ENCODE measurements at regions not wholly inside any gene's neighbourhood (a gene's known extent, or its start where the extent isn't known, plus 50 kb on each side); places are given as distances from the start of the nearest gene placed in this dataset.

DNA sequence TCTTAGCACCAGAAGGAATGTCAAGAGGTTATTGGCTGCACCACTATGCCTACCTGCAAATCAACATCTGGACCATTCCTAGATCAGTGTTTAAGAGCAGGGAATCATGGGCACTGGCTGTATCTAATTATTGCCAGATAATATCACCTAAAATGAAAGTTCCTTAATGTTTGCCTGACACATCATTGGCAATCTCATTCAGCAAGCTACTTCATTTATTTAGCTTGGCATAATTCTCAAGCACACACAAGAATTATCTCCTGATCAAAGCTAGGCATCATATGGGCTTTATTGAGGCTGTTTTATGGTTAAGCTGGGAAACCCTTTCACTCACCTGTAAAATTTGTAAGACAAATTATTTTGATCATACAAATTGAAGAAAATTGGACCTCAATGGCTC, 581.7 kb downstream of the INHBA start:
- no peaks in the 10 kb centered on the region for H3K4me1 ChIP-seq (ENCODE audit: control insufficient read depth in 1 of 2, insufficient read depth in 2 of 2, low read length in 2 of 2)
- no peaks in the 10 kb centered on the region for H3K27me3 ChIP-seq (ENCODE audit: low read depth, low read length)
- no peaks in the 10 kb centered on the region for H3K9me3 ChIP-seq (ENCODE audit: control insufficient read depth in 1 of 2, low read length in 2 of 2)

DNA sequence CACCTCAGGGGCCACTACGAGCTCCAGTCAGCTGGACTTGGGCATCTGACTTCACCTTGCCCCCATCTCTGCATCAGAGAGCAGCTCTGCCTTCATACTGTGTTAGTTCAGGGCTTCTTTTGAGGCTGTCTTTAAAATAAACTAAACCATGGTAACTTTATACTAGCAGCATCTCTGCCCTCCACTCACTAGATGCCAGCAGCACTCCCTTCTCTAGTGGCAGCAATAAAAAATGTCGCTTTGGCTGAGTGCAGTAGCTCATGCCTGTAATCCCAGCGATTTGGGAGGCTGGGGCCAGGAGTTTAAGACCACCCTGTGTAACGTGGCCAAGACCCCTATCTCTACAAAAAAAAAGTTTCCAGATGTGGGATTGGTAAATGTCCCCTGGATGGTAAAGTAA, 584.4 kb downstream of the INHBA start:
- Histone ChIP-seq H3K27me3 (ENCODE audit: low read depth, low read length) (no peaks in the 10 kb centered on the region), H3K36me3 (ENCODE audit: control insufficient read depth in 1 of 2, insufficient read depth in 2 of 2, low read length in 2 of 2) (no peaks in the 10 kb centered on the region), H3K4me3 (ENCODE audit: low read depth in 1 of 2, low read length in 2 of 2) (no peak overlapping the region), H3K4me1 (ENCODE audit: control insufficient read depth in 1 of 2, insufficient read depth in 2 of 2, low read length in 2 of 2) (no peaks in the 10 kb centered on the region), H3K9me3 (ENCODE audit: control insufficient read depth in 1 of 2, low read length in 2 of 2) (no peaks in the 10 kb centered on the region), H3K27ac (ENCODE audit: low read length) (no peak overlapping the region)

More for the DNA sequence above, 581.7 kb downstream of the INHBA start:
- Histone ChIP-seq H3K4me3 (ENCODE audit: low read depth in 1 of 2, low read length in 2 of 2) (no peak overlapping the region), H3K36me3 (ENCODE audit: control insufficient read depth in 1 of 2, insufficient read depth in 2 of 2, low read length in 2 of 2) (no peaks in the 10 kb centered on the region), H3K27ac (ENCODE audit: low read length) (no peak overlapping the region)

DNA sequence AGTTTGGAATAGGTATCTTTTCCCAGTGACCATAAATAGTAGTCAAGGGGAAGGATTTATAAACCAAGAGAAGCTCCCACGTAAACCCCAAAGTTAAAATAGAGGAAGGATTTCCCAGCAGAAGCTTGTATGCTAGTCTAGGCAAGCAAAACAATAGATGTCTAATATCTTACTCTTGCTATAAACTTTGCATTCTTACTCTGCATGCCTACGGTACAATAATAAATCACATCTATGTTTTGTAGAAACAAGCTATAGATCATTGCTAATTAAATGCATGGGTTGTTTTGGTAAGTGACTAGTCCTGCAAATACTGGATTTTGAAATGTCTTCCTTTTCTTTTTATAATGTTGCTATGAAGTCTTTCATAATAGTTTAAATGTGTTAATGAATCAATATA, 585.5 kb downstream of the INHBA start:
- Histone ChIP-seq H3K36me3 (ENCODE audit: control insufficient read depth in 1 of 2, insufficient read depth in 2 of 2, low read length in 2 of 2) (no peaks in the 10 kb centered on the region), H3K4me1 (ENCODE audit: control insufficient read depth in 1 of 2, insufficient read depth in 2 of 2, low read length in 2 of 2) (no peaks in the 10 kb centered on the region), H3K27me3 (ENCODE audit: low read depth, low read length) (no peaks in the 10 kb centered on the region), H3K27ac (ENCODE audit: low read length) (no peak overlapping the region), H3K4me3 (ENCODE audit: low read depth in 1 of 2, low read length in 2 of 2) (no peak overlapping the region), H3K9me3 (ENCODE audit: control insufficient read depth in 1 of 2, low read length in 2 of 2) (no peaks in the 10 kb centered on the region)

DNA sequence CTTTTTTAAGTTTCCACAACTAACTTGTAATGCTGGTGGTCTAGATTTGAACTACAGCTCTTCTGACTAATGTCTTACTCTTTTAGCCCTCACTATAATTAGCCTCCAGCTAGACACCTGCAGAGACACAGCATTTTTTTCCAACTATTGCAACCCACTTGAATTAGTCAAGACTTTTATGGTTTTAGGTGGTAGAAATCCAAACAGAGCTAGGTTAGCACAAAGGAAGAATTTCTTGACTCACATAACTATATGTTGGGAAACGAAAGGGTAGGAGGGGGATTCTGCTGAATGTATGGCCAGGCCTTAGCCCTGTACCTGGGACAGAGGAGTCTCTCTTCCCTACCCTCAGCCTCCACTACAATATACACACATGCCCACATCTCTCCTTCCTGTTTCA, 586.1 kb downstream of the INHBA start:
- Histone ChIP-seq H3K9me3 (ENCODE audit: control insufficient read depth in 1 of 2, low read length in 2 of 2) (no peaks in the 10 kb centered on the region), H3K4me1 (ENCODE audit: control insufficient read depth in 1 of 2, insufficient read depth in 2 of 2, low read length in 2 of 2) (no peaks in the 10 kb centered on the region), H3K27ac (ENCODE audit: low read length) (no peak overlapping the region), H3K4me3 (ENCODE audit: low read depth in 1 of 2, low read length in 2 of 2) (no peak overlapping the region), H3K36me3 (ENCODE audit: control insufficient read depth in 1 of 2, insufficient read depth in 2 of 2, low read length in 2 of 2) (no peaks in the 10 kb centered on the region), H3K27me3 (ENCODE audit: low read depth, low read length) (no peaks in the 10 kb centered on the region)

DNA sequence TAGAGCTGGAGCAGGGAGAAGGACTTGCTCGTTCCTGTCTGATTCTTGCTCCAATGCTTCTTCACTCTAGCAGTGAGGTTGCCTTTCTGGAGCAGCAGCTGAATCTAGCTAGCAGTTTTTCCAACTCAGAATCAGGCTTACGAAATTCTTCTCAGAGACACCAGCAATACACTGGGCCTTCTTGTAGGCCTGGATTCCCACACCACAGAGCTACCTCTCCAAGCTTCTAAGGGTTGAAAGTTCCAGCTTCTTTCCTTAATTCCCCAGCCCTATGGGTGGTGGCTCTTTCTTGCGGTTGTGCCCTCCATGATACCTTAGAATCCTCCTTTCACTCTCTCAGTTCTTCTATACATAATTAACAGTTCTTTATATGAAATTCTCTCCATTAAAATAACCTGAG, 586.6 kb downstream of the INHBA start:
- Histone ChIP-seq H3K36me3 (ENCODE audit: control insufficient read depth in 1 of 2, insufficient read depth in 2 of 2, low read length in 2 of 2) (no peaks in the 10 kb centered on the region), H3K9me3 (ENCODE audit: control insufficient read depth in 1 of 2, low read length in 2 of 2) (no peaks in the 10 kb centered on the region), H3K4me3 (ENCODE audit: low read depth in 1 of 2, low read length in 2 of 2) (no peak overlapping the region), H3K4me1 (ENCODE audit: control insufficient read depth in 1 of 2, insufficient read depth in 2 of 2, low read length in 2 of 2) (no peaks in the 10 kb centered on the region), H3K27me3 (ENCODE audit: low read depth, low read length) (no peaks in the 10 kb centered on the region), H3K27ac (ENCODE audit: low read length) (no peak overlapping the region)

DNA sequence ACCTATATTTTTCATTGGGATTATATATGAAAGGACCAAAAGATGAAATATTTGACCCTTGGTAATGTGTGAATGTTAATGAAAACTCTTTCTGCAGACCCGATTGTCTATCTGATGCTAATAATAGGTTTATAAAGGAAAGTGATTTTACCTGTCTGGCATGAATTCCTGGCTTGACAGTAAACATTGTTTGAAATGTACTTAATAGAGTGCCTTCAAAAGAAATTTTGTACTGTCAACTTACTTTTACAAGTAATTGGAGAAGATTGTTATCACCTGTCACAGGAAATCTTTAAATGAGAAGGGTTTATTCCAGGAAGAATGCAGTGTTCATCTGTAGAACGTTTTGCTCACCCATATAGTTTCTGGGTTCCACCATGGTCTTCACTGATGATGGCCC, 588.2 kb downstream of the INHBA start:
- Histone ChIP-seq H3K4me3 (ENCODE audit: low read depth in 1 of 2, low read length in 2 of 2) (no peak overlapping the region), H3K27me3 (ENCODE audit: low read depth, low read length) (no peaks in the 10 kb centered on the region), H3K9me3 (ENCODE audit: control insufficient read depth in 1 of 2, low read length in 2 of 2) (no peaks in the 10 kb centered on the region), H3K27ac (ENCODE audit: low read length) (no peak overlapping the region), H3K36me3 (ENCODE audit: control insufficient read depth in 1 of 2, insufficient read depth in 2 of 2, low read length in 2 of 2) (no peaks in the 10 kb centered on the region), H3K4me1 (ENCODE audit: control insufficient read depth in 1 of 2, insufficient read depth in 2 of 2, low read length in 2 of 2) (no peaks in the 10 kb centered on the region)

DNA sequence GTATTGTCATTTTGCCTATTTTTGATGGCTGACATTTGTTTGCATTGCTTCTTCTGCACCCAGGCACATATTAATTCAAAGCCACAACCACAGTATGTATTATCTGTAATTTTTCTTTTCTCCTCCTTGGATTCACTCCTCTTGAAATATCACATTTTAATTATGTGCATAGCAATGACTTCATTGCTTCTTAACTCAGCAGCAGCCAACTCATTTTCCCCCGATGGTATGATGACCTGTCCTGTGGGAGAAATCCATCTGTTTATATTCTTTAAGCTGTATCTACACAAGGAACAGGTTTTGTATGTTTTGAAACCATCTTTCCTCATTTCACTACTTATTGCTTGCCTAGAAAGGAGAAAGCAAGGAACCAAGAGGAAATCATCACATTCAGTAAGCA, 588.8 kb downstream of the INHBA start:
- no peaks in the 10 kb centered on the region for H3K4me1 ChIP-seq (ENCODE audit: control insufficient read depth in 1 of 2, insufficient read depth in 2 of 2, low read length in 2 of 2)
- no peak overlapping the region for H3K4me3 ChIP-seq (ENCODE audit: low read depth in 1 of 2, low read length in 2 of 2)
- H3K36me3 ChIP-seq (ENCODE audit: control insufficient read depth in 1 of 2, insufficient read depth in 2 of 2, low read length in 2 of 2) = no peaks in the 10 kb centered on the region
- no peak overlapping the region for H3K27ac ChIP-seq (ENCODE audit: low read length)
- H3K9me3 ChIP-seq (ENCODE audit: control insufficient read depth in 1 of 2, low read length in 2 of 2) = no peaks in the 10 kb centered on the region
- H3K27me3 ChIP-seq (ENCODE audit: low read depth, low read length) = no peaks in the 10 kb centered on the region

DNA sequence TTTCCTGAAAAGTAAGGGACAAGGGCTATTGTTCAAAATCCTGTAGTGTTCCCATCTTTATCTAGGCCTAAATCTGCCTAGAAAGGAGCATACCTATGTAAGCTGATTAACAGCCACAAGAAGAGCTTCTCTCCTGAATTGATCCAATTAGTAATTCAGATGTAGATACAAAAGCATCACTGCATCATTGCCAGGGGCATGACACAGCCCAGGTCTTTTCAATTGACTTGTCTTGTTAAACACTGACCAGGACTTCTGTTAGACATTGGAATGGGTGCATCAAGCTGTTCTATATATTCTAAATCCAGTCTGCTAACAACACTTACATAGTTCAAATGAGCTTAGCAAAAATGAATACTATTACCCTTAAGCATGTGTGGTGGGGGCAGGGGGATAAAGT, 589.2 kb downstream of the INHBA start:
- H3K36me3 ChIP-seq (ENCODE audit: control insufficient read depth in 1 of 2, insufficient read depth in 2 of 2, low read length in 2 of 2) = no peaks in the 10 kb centered on the region
- no peaks in the 10 kb centered on the region for H3K4me1 ChIP-seq (ENCODE audit: control insufficient read depth in 1 of 2, insufficient read depth in 2 of 2, low read length in 2 of 2)
- no peak overlapping the region for H3K27ac ChIP-seq (ENCODE audit: low read length)
- H3K9me3 ChIP-seq (ENCODE audit: control insufficient read depth in 1 of 2, low read length in 2 of 2) = no peaks in the 10 kb centered on the region
- no peaks in the 10 kb centered on the region for H3K27me3 ChIP-seq (ENCODE audit: low read depth, low read length)
- no peak overlapping the region for H3K4me3 ChIP-seq (ENCODE audit: low read depth in 1 of 2, low read length in 2 of 2)

DNA sequence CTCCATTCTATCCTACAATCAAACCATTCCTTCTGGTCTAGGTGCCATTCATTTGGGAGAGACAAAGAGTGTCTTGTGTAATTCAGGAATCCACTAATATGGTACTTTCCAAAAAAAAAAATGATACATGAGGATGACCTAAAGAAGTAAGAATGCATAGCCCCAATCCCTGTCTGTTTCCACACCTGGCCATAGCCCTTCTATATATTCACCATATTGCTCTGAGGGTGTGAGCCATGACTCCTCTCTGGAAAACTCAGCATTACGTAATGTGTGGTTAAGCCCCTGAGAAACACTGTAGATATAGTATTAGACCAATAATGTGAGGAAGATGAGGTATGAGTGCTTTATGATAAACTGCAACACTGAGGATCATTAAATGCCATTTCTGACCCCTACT, 592.7 kb downstream of the INHBA start:
- H3K4me1 ChIP-seq (ENCODE audit: control insufficient read depth in 1 of 2, insufficient read depth in 2 of 2, low read length in 2 of 2) = no peaks in the 10 kb centered on the region
- H3K27ac ChIP-seq (ENCODE audit: low read length) = no peak overlapping the region
- no peaks in the 10 kb centered on the region for H3K27me3 ChIP-seq (ENCODE audit: low read depth, low read length)

DNA sequence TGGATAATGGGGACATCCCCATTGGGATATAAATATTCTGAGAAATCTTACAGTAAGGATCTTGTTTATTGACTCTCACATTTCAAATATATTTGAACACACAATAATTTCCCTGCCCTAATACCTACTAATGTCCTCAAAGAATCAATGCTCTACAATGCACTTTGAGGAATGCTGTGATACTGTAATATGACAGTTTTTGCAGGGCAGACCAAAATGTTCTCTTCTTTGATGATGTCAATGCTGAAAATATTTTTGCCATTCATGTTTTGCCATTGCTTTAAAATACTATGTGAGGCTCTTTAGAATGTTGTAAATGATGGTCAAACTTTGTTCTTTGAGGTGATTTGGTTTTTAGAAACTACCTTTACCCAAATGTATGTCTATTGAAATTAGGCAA, 594.1 kb downstream of the INHBA start:
- Histone ChIP-seq H3K9me3 (ENCODE audit: control insufficient read depth in 1 of 2, low read length in 2 of 2) (no peaks in the 10 kb centered on the region), H3K4me3 (ENCODE audit: low read depth in 1 of 2, low read length in 2 of 2) (no peak overlapping the region), H3K27ac (ENCODE audit: low read length) (no peak overlapping the region), H3K4me1 (ENCODE audit: control insufficient read depth in 1 of 2, insufficient read depth in 2 of 2, low read length in 2 of 2) (no peaks in the 10 kb centered on the region), H3K36me3 (ENCODE audit: control insufficient read depth in 1 of 2, insufficient read depth in 2 of 2, low read length in 2 of 2) (no peaks in the 10 kb centered on the region), H3K27me3 (ENCODE audit: low read depth, low read length) (no peaks in the 10 kb centered on the region)

More for the DNA sequence above, 592.7 kb downstream of the INHBA start:
- Histone ChIP-seq H3K4me3 (ENCODE audit: low read depth in 1 of 2, low read length in 2 of 2) (no peak overlapping the region), H3K9me3 (ENCODE audit: control insufficient read depth in 1 of 2, low read length in 2 of 2) (no peaks in the 10 kb centered on the region), H3K36me3 (ENCODE audit: control insufficient read depth in 1 of 2, insufficient read depth in 2 of 2, low read length in 2 of 2) (no peaks in the 10 kb centered on the region)

DNA sequence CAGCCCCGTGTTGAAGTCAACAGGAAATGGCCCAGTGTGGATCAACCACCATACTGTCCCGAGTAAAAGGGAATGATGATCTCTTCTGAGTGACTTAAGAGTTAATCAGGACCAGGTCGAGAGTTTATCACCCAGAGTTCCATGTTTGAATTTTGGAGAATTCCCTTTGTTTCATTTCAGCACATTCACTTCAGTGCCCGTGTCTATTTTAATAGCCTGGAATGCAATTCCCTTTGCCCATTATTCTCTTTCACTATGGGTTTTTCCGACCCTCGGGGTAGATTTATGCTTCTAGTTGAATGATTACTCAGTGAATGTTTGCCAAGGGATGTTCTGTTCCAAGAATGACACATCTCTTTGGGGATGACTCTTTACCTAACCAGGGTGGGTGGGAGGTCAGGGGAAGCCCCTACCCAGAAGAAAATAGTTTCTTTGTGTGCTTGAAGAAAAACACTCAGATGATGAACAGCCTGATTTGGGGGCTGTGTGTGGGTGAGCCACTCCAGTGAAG, 594.9 kb downstream of the INHBA start:
- Histone ChIP-seq H3K9me3 (ENCODE audit: control insufficient read depth in 1 of 2, low read length in 2 of 2) (no peaks in the 10 kb centered on the region), H3K27ac (ENCODE audit: low read length) (no peak overlapping the region), H3K36me3 (ENCODE audit: control insufficient read depth in 1 of 2, insufficient read depth in 2 of 2, low read length in 2 of 2) (no peaks in the 10 kb centered on the region), H3K4me1 (ENCODE audit: control insufficient read depth in 1 of 2, insufficient read depth in 2 of 2, low read length in 2 of 2) (no peaks in the 10 kb centered on the region), H3K4me3 (ENCODE audit: low read depth in 1 of 2, low read length in 2 of 2) (no peak overlapping the region), H3K27me3 (ENCODE audit: low read depth, low read length) (no peaks in the 10 kb centered on the region)

DNA sequence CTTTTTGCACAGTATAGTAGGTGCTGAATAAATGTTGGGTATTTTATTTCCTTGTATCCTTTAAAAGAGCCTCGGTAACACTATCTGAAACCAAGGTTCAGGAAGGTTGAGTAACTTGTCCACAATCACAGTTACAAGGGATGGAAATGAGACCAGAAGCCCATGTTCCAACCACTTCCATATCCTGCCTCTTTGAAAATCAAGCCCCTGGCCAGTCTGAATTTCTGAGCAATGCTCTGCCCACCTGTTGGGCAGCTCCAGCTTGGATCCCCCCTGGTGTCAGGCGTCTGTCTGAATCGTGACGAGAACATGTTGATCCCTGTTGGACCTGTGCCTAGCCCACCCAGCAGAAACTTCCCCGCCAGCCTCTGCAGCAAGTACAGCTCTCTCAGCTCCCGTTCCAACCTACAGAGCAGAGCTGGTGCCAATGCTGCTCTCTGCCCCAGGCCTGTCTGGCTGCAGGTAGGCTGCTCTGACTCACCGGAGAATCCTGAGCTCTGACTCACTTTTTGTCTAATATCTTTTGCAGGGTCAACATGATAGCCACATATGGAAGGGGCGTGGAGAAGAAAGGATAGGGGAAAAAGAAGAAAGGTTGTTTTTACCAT, 595.5 kb downstream of the INHBA start:
- Histone ChIP-seq H3K4me1 (ENCODE audit: control insufficient read depth in 1 of 2, insufficient read depth in 2 of 2, low read length in 2 of 2) (no peaks in the 10 kb centered on the region), H3K4me3 (ENCODE audit: low read depth in 1 of 2, low read length in 2 of 2) (no peak overlapping the region), H3K27me3 (ENCODE audit: low read depth, low read length) (no peaks in the 10 kb centered on the region), H3K27ac (ENCODE audit: low read length) (no peak overlapping the region), H3K36me3 (ENCODE audit: control insufficient read depth in 1 of 2, insufficient read depth in 2 of 2, low read length in 2 of 2) (no peaks in the 10 kb centered on the region), H3K9me3 (ENCODE audit: control insufficient read depth in 1 of 2, low read length in 2 of 2) (no peaks in the 10 kb centered on the region)

Measured in muscle layer of duodenum (tissue), 2 donors.